Esophagus squamous epithelium (tissue), 4 donors: ENCODE measurements at regions not wholly inside any gene's neighbourhood (a gene's known extent, or its start where the extent isn't known, plus 50 kb on each side); places are given as distances from the start of the nearest gene placed in this dataset.

Experiments used
- CTCF ChIP-seq, 6 experiments: fragments of 450-650 bp in 4 of 6; fragments of 200-600 bp in 2 of 6; sonication (generic) in 2 of 6; IDR thresholded peaks; one replicate each; pipeline ENCODE4 v1.5.1; 2016 to 2019; ENCODE audit warnings: antibody characterized with exemption in 6 of 6, mild to moderate bottlenecking in 4 of 6, moderate library complexity in 4 of 6
- POLR2A ChIP-seq, 4 donors: fragments of 450-650 bp; IDR thresholded peaks; one replicate each; pipeline ENCODE4 v1.6.1; 2017; ENCODE audit warnings: antibody characterized with exemption in 4 of 4, mild to moderate bottlenecking in 4 of 4, moderate library complexity in 3 of 4

GRCh38 chr1:229073251-229073650, 197.7 kb upstream of the RAB4A start:
- TF ChIP-seq CTCF (IDR thresholded peaks at IDR 0.05) (no peak), POLR2A (IDR thresholded peaks at IDR 0.05) (no peak)
